Psoas muscle (tissue), 7 donors: ENCODE measurements at regions not wholly inside any gene's neighbourhood (a gene's known extent, or its start where the extent isn't known, plus 50 kb on each side); places are given as distances from the start of the nearest gene placed in this dataset.

Source experiments
- ATAC-seq, 4 donors: fragments of 200-7000 bp; cut with Tn5 transposase; one replicate each; pipeline ENCODE4 v1.9.1; 2020; ENCODE audit warnings: moderate library complexity in 3 of 4, mild to moderate bottlenecking in 2 of 4
- DNase-seq, 2 donors: peaks; one replicate each; pipeline ENCODE4 v3.0.0-alpha.2; 2020
- H3K27ac ChIP-seq: fragments of 200-600 bp; one replicate; pipeline ENCODE4 v1.8.0; 2022
- H3K27me3 ChIP-seq, 3 donors: fragments of 200-600 bp in 1 of 3; one replicate each; pipeline versions ENCODE4 v1.6.1 to v1.8.0; 2013 to 2022; ENCODE audit warnings: low read length in 2 of 3, mild to moderate bottlenecking in 2 of 3, moderate library complexity in 1 of 3; ENCODE audit not compliant: insufficient read depth in 3 of 3
- H3K36me3 ChIP-seq, 2 donors: fragments of 200-600 bp in 1 of 2; one replicate each; pipeline versions ENCODE4 v1.6.1 to v1.8.0; 2013 to 2022; ENCODE audit warnings: low read depth in 1 of 2, mild to moderate bottlenecking in 1 of 2, moderate library complexity in 1 of 2; ENCODE audit not compliant: insufficient read depth in 1 of 2
- H3K4me1 ChIP-seq: fragments of 200-600 bp; one replicate; pipeline ENCODE4 v1.8.0; 2022
- H3K4me3 ChIP-seq: fragments of 200-600 bp; one replicate; pipeline ENCODE4 v1.8.0; 2022; ENCODE audit warnings: mild to moderate bottlenecking
- H3K9me3 ChIP-seq: fragments of 200-600 bp; one replicate; pipeline ENCODE4 v1.8.0; 2022
- CTCF ChIP-seq: fragments of 200-600 bp; IDR thresholded peaks from one replicate; pipeline ENCODE4 v1.8.0; 2022; ENCODE audit warnings: antibody characterized with exemption
- WGBS, 3 donors: extraction: QIAGEN DNeasy Blood & Tissue Kit; methylation state at CpG; one replicate each; pipeline versions ENCODE4 v1.1.6 to v1.1.7; 2013; 5-methylcytosine and 5-hydroxymethylcytosine counted together
- intact Hi-C, 2 donors: fragments of 100-400 bp; cut with DNase I; formaldehyde crosslinking; loops; one replicate each; pipeline versions ENCODE4 v1.11.0 to v1.14.2; 2022
- donor health status: healthy with polysubstance abuse.
- donor health status: DM: no; HTN: no; CAD: no; lungs with moderate emphysema.
- donor health status: Bipolar disorder and iron deficiency.
- donor health status: healthy.
- donor health status: DM: yes; HTN: yes; CAD: no.
- donor health status: DM: no; HTN: no; CAD: no.
- donor health status: DM: yes; HTN: yes; CAD: no.

- Histone ChIP-seq H3K4me3 (no peak overlapping the region), H3K9me3 (no peaks in the 10 kb centered on the region), H3K27ac (no peak overlapping the region), H3K36me3 (no peaks in the 10 kb centered on the region), H3K4me1 (no peaks in the 10 kb centered on the region), H3K27me3 (no peaks in the 10 kb centered on the region)
- DNase-seq (no peak), ATAC-seq (no peak)
- intact Hi-C loops: no loop called here
- WGBS, 3 donors: 63 to 75% (median 70%) methylated on average over 5 of the region's 5 CpGs
- TF ChIP-seq CTCF: no peak
Observed at GRCh38 chr14:38735005-38735404, 368.0 kb downstream of the SEC23A start.

- TF ChIP-seq CTCF: no peak
- 26 to 45% (median 43%) methylated on average over 1 of the region's 1 CpG for WGBS, 3 donors
- intact Hi-C loops: loop anchor here in 1 of 2 donors (5.0 kb wide), 1 partner anchor 135 kb away; no protein-coding TSS in a partner anchor
Observed at GRCh38 chr14:38731962-38732361, 371.1 kb downstream of the SEC23A start.

GRCh38 chr14:38730420-38730819 lies 372.6 kb downstream of the SEC23A start:
- Histone ChIP-seq H3K36me3 (no peaks in the 10 kb centered on the region), H3K27me3 (no peaks in the 10 kb centered on the region), H3K9me3 (no peaks in the 10 kb centered on the region), H3K4me3 (no peak overlapping the region), H3K27ac (no peak overlapping the region), H3K4me1 (no peaks in the 10 kb centered on the region)
- TF ChIP-seq CTCF: no peak
- DNase-seq: no peak
- WGBS, 3 donors: 86 to 90% (median 89%) methylated on average over 3 of the region's 3 CpGs
- intact Hi-C loops: loop anchor here in 1 of 2 donors (5.0 kb wide), 1 partner anchor 137 kb away; no protein-coding TSS in a partner anchor
- ATAC-seq: no peak

More at GRCh38 chr14:38731962-38732361, 371.1 kb downstream of the SEC23A start:
- H3K9me3 ChIP-seq: no peaks in the 10 kb centered on the region
- H3K4me1 ChIP-seq: no peaks in the 10 kb centered on the region
- no peaks in the 10 kb centered on the region for H3K36me3 ChIP-seq
- DNase-seq (no peak), ATAC-seq (no peak)
- H3K4me3 ChIP-seq: no peak overlapping the region
- no peak overlapping the region for H3K27ac ChIP-seq
- no peaks in the 10 kb centered on the region for H3K27me3 ChIP-seq

- TF ChIP-seq CTCF: no peak
- ATAC-seq: no peak
- H3K27me3 ChIP-seq: no peaks in the 10 kb centered on the region
- no peaks in the 10 kb centered on the region for H3K9me3 ChIP-seq
- no peaks in the 10 kb centered on the region for H3K4me1 ChIP-seq
- no peak for DNase-seq
- H3K36me3 ChIP-seq: no peaks in the 10 kb centered on the region
- 31 to 46% (median 36%) methylated on average over 12 of the region's 12 CpGs for WGBS, 3 donors
- H3K4me3 ChIP-seq: no peak overlapping the region
- H3K27ac ChIP-seq: no peak overlapping the region
- intact Hi-C loops: loop anchor here in 1 of 2 donors (5.0 kb wide), 1 partner anchor 155 kb away; no protein-coding TSS in a partner anchor
Observed at GRCh38 chr14:38727731-38728130, 375.3 kb downstream of the SEC23A start.

GRCh38 chr14:38724621-38725020 lies 378.4 kb downstream of the SEC23A start:
- Histone ChIP-seq H3K27ac (no peak overlapping the region), H3K4me1 (no peaks in the 10 kb centered on the region), H3K4me3 (no peak overlapping the region), H3K27me3 (no peaks in the 10 kb centered on the region), H3K9me3 (no peaks in the 10 kb centered on the region), H3K36me3 (no peaks in the 10 kb centered on the region)
- WGBS, 3 donors: 81 to 84% (median 83%) methylated on average over 3 of the region's 3 CpGs
- TF ChIP-seq CTCF: no peak
- intact Hi-C loops: loop anchor here in 1 of 2 donors (5.0 kb wide), 3 partner anchors 143 to 293 kb away; no protein-coding TSS in a partner anchor
- ATAC-seq (no peak), DNase-seq (no peak)
